Stimulated activated CD4-positive, alpha-beta T cell treated with anti-CD3 and anti-CD28 coated beads, Interleukin-4, amount 100 ng/mL, for 24 hours (primary cell): ENCODE measurements at regions not wholly inside any gene's neighbourhood (a gene's known extent, or its start where the extent isn't known, plus 50 kb on each side); places are given as distances from the start of the nearest gene placed in this dataset.

Experiments used
- DNase-seq: peaks from one replicate; pipeline ENCODE4 v3.0.0-alpha.2; 2020

- no peak for DNase-seq
Observed at GRCh38 chr2:236656721-236657120, 87.1 kb downstream of the ACKR3 start.

GRCh38 chr2:236657215-236657614, 87.6 kb downstream of the ACKR3 start:
- no peak for DNase-seq

- DNase-seq: no peak
Observed at GRCh38 chr2:236657801-236658200, 88.2 kb downstream of the ACKR3 start.

GRCh38 chr2:236658974-236659757, 89.5 kb downstream of the ACKR3 start:
- DNase-seq: no peak

- DNase-seq: no peak
Observed at GRCh38 chr2:236659758-236660150, 90.1 kb downstream of the ACKR3 start.

GRCh38 chr2:236661061-236661761, 91.6 kb downstream of the ACKR3 start:
- DNase-seq: no peak

- no peak for DNase-seq
Observed at GRCh38 chr2:236661762-236662110, 92.1 kb downstream of the ACKR3 start.

- no peak for DNase-seq
Observed at GRCh38 chr2:236662231-236663185, 92.9 kb downstream of the ACKR3 start.

- no peak for DNase-seq
Observed at GRCh38 chr2:236663287-236664101, 93.9 kb downstream of the ACKR3 start.

GRCh38 chr2:236664136-236664535, 94.5 kb downstream of the ACKR3 start:
- DNase-seq: no peak

- no peak for DNase-seq
Observed at GRCh38 chr2:236665101-236665500, 95.5 kb downstream of the ACKR3 start.

GRCh38 chr2:236665572-236666118, 96.0 kb downstream of the ACKR3 start:
- no peak for DNase-seq

- no peak for DNase-seq
Observed at GRCh38 chr2:236666646-236667204, 97.1 kb downstream of the ACKR3 start.

GRCh38 chr2:236667526-236667925, 97.9 kb downstream of the ACKR3 start:
- DNase-seq: no peak

- DNase-seq: no peak
Observed at GRCh38 chr2:236668531-236668969, 98.9 kb downstream of the ACKR3 start.

- DNase-seq: no peak
Observed at GRCh38 chr2:236670235-236670620, 100.6 kb downstream of the ACKR3 start.

- no peak for DNase-seq
Observed at GRCh38 chr2:236671896-236672562, 102.4 kb downstream of the ACKR3 start.

- DNase-seq: no peak
Observed at GRCh38 chr2:236672606-236673005, 103.0 kb downstream of the ACKR3 start.

GRCh38 chr2:236673126-236673822, 103.6 kb downstream of the ACKR3 start:
- no peak for DNase-seq

- DNase-seq: no peak
Observed at GRCh38 chr2:236673823-236674185, 104.2 kb downstream of the ACKR3 start.

GRCh38 chr2:236674238-236674637, 104.6 kb downstream of the ACKR3 start:
- no peak for DNase-seq
